CD4-positive, alpha-beta T cell treated with Interleukin-21 for 1 hour (primary cell): ENCODE measurements at regions not wholly inside any gene's neighbourhood (a gene's known extent, or its start where the extent isn't known, plus 50 kb on each side); places are given as distances from the start of the nearest gene placed in this dataset.
"Not testable (repeated sequence)": the region's sequence is repeated elsewhere in the genome, so short reads cannot be mapped to it uniquely, and the experiment has no call there.

Source experiments
- DNase-seq: peaks from one replicate; pipeline ENCODE4 v3.0.0-alpha.2; 2020

DNA sequence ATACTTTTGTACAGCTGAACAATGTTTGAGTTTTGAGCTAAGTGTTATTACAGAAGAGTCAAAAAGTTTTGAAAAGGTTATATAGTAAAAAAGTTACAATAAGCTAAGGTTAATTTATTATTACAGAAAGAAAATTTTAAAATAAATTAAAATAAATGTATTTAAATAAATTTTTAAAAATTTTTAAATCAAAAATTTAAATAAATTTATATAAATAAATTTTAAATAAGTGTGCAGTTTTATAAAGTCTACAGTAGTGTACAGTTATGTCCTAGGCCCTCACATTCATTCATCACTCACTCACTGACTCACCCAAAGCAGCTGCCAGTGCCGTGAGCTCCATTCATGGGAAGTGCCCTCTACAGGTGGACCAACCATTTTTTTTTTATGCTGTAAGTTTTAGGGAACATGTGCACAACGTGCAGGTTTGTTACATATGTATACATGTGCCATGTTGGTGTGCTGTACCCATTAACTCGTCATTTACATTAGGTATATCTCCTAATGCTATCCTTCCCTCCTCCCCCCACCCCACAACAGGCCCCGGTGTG is 462.9 kb upstream of the ZMIZ1 start:
- DNase-seq: no peak

DNA sequence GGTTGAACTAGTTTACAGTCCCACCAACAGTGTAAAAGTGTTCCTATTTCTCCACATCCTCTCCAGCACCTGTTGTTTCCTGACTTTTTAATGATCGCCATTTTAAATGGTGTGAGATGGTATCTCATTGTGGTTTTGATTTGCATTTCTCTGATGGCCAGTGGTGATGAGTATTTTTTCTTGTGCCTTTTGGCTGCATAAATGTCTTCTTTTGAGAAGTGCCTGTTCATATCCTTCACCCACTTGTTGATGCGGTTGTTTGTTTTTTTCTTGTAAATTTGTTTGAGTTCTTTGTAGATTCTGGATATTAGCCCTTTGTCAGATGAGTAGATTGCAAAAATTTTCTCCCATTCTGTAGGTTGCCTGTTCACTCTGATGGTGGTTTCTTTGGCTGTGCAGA is 462.0 kb upstream of the ZMIZ1 start:
- DNase-seq: not testable (repeated sequence)

DNA sequence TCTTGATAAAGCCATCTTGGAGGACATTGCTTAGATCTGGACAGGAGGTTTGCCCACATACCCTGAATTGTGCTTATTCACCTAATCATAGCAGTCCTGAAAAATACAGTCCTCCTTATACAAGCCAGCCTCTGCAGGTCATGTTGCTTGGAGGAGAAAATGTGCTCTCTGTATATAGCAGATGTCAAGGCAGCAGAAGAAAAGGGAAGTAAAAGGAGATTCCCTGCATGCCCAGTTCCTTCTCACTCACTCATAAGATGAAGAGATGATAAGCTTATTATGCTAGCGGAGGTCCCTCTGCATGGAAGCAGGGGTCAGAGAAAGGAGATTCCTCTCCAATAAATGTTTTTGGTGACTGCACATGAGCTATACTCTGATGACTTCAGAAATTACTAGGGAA is 458.8 kb upstream of the ZMIZ1 start:
- no peak for DNase-seq

DNA sequence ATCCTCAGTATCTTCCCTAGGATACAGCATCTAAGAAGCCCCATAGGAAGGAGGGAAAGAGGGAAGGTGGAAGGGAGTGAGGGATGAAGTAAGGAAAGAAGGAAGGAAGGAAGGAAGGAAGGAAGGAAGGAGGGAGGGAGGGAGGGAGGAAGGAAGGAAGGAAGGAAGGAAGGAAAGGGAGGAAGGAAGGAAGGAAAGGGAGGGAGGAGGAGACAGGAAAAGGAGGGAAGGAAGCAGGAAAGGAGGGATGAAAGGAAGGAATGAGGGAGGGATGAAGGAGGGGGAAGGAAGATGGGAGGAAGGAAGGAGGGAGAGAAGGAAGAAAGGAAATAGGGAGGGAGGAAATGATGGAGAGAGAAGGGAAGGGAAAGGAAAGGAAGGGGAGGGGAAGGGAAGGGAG is 455.6 kb upstream of the ZMIZ1 start:
- no peak for DNase-seq

DNA sequence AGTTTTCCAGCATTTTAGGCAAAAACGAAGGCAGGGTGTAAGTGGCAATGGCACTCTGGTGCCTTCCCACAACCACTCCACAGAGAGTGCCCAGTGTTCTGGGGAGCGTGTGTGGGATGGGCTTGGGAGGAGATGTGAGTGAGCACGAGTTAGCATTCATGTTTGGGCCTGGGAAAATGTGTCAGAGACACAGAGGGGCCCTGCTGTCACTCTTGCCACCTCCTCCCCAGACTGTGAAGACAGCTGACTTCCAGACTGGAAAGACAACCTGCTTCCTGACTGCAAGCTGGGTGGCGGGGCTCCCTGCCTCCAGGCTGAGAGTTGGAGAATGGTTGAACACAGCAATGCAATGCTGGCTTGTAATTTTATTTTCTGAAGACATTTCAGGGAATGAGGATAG is 454.5 kb upstream of the ZMIZ1 start:
- no peak for DNase-seq

DNA sequence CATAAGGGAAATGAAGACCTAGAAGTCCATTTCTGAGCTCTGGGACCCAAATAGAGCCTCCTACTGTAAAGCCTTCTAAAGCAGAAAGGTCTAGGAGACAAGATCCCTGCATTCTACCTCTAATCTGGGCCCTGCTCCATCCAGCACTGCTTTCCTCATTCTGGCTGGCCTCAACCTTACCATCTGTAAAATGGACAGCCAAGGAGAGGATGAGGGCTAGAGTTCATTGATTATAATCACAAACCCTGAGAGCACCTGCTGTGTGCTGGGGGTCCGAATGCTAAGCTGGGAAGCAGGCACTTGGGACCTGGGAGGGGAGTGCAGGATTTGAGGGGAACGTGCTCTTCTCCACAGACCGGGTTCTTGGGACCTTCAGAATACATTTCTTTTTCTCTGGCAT is 454.0 kb upstream of the ZMIZ1 start:
- DNase-seq: no peak

DNA sequence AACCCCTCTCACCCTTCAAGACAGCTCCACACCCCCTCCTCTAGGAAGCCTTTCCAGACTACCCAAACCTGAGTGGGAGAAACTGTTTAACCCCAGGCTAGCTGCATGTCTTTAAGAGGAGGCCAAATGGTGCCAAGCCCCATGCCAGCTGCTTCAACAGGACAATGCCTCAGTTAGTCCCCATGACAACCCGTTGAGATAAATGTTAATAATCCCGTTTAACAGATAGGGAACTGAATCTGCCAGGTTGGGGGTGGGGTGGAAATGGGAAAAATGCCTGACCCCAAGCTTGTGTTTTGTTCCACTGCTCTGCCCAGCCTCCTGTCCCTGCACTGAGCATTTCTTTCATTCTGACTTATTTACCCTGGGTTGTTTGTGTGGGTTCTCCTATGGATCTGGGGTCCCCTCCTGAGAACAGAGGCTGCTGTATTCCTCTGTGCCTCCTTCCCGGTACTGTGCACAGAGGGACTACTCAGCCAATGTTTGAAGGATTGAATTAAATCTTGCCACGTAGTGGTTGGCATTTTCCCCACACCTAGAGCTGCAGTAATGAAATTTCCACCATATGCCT is 452.6 kb upstream of the ZMIZ1 start:
- no peak for DNase-seq

DNA sequence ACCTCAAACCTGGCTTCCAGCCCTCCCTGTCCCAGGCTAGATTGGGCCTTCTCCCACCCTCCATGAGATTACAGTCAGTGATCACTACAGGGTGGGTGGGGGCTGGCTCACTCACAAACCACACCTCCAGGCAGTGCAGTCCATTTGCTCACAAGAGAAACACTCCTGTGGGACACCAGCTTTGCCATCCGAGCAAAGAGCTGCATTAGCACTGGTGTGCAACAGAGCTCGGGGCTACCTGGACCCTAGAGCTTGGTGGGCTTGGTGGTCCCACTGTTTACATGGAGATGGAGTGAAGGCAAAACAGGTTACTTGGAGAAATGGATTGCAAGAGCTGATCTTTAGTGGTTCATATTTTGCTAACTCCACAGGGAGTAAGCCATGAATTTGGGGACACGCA is 451.7 kb upstream of the ZMIZ1 start:
- no peak for DNase-seq

DNA sequence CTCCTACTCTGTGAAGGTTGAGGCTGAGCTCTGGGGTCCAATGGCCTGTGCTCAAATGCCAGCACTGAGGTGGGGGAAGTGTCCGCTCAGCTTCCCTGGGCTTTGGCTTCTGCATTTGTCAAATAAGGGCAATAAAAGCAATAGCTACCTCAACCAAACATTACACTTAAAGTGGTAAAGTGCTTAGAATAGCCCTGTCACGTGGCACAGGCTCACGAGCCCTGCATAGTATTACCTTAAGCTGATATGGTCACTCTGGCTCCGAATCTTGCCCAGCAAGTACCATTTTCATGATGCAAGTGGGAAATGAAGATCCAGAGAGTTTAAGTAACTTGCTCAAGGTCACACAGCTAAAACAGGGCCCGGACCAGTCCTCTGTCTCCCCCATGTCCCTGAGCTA is 451.1 kb upstream of the ZMIZ1 start:
- no peak for DNase-seq

DNA sequence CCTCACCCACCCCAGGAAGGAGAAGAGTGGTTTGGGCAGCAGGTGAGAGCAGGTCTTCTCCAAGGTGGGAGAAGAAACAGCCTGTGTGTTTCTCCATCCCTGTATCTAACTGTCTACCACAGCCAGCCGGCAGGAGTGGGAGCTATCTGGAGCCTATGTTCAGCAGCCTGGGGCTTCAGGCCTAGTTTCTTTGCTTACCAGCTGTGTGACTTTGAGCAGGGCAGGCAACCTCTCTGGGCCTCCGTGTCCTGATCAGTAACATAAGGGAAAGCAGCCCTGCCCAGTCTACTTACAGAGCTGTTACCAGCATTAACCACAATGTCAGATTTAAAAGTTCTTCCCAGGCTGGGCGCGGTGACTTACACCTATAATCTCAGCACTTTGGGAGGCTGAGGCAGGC is 450.7 kb upstream of the ZMIZ1 start:
- DNase-seq: no peak

DNA sequence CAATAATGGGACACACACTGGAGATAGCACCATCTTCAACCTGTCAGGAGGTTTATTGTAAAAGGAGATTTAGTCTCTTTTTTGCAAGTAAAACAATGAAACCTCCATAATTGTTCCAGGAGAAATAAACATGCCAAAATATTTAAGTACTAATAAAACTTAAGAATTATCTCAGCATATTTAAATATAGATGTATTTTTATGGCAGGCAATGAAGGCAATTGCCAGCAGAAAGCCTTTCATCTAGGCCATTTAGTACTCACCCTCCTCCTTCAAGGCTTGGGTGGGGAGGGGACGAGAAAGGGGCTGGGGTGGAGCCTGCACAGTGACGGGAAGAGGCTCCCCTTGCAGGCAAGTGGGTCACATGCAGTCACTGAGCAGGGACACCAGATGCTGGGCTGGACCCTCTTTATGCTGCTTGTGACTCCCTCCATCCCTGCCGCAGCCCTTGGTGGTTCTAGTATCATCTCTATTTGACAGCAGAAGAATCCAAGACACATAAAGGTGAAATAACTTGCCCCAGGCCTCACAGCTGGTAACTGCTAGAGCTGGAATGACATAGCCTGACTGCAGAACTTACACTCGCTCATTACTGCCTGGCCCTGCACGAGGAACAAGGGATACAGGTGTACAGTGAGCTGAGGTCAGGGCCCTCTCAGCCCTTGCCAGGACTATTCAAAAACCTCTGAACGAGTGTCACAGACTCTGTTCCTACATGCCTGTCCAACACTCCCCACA is 449.5 kb upstream of the ZMIZ1 start:
- DNase-seq: no peak

DNA sequence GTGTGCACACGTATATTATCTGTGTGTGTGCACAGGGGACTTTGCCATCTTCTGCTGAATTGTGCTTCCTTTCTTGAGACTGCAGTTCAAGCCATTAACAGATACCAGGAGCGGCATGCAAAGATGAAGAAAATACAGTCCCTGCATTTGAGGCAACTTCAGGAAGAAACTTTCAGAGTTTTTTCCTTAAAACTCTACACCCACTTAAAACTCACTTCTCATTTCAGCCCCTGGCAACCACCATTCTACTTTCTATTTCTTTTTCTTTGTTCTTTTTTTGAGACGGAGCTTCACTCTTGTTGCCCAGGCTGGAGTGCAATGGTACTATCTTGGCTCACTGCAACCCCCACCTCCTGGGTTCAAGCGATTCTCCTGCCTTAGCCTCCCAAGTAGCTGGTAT is 448.9 kb upstream of the ZMIZ1 start:
- no peak for DNase-seq

DNA sequence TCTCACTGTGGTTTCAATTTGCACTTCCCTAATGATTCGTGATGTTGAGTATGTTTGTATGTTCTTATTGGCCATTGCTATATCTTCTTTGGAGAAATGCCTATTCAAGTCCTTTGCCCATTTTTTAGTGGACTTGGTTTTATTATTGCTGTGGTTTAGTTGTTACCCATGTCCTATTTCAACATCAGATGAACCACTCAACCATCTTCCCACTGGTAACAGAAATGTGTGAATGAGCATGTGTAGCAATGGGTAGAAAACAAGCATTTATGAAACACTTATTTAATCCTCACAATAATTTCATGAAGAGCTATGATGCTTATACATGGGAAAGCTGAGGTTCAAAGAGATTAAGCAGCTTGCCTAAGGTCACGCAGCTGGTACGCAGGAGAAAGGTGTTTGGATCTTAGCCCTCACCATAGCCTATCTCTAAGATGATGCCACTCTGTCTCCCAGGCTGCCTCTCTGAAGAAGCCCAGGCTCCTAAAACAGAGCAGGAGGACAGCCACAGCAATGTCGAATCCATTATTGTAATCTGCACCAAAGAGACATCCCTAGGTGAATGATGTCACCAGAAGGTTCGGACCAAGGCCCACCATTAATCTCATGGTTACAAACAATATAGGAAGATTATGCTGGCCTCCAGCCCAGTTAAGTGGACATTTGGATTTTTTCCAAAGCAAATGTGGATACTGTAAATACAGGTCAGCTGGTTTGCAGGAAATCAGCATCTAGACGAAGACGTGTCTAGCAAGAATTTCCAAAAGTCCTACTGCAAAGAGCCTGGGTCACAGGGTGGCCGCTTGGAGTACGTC is 447.6 kb upstream of the ZMIZ1 start:
- no peak for DNase-seq

DNA sequence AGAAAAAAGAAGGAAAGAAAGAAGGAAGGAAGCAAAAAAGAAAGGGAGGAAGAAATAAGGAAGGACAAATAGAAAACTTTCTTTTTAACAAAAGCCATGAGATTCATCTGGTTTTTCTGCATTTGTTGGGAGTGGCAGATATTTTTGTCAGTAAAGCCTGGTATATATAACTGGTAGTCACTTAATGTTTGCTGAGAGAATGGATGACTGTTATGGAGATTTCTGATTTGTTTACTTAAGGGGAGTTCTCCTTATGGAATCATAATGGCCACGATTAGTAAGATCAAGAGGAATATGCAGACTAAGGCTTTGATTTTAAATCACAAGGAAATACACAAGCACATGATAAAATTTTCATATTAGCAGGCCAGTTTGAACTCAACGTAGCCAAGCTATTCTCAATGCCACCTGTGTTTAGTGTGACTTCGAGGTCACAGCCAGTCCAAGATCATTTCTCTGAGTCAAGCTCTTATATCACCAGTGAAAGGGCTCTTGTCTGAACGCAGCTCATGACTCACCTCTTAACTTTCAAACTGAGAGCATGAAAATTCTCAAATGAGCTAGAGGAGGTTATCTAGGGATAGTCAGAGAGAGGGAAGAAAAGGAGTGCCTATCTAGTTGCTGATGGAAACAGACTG is 445.1 kb upstream of the ZMIZ1 start:
- no peak for DNase-seq

DNA sequence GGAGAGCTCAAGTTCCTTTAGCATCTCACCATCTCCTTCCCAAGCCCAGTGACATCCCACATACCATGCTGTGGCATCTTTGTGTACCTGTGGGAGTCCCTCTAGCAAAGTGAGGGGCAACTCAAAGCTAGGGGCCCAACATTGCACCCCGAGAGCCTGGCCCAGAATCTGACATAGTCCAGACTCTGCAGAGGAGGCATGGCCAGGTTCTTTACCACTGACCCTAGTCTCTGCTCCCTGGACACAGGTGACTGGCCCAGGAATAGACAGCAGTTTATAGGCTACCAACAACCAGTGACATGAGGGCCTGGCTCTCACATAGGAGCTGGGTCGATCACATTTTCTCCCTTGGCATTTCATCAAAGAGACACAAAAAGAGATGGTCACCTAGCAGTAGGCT is 444.0 kb upstream of the ZMIZ1 start:
- no peak for DNase-seq

DNA sequence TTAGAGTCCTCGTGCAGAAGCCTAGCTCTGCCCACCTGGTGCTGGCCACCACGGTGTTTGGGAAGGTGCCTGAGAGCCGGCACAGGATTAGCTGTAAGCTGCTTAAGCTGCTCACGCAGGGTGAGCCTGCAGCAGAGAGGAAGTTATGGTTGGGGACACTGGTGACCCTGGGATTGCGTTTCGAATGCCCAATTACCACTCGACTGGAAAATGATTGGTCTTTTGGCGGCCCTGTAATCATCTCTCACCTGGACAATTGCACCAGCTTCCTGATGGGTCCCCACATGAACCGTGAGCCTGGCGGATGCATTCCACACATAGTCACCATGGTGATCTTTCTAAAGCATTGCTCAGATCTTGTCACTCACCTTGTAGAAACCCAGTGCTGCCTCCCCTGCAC is 442.3 kb upstream of the ZMIZ1 start:
- DNase-seq: no peak

DNA sequence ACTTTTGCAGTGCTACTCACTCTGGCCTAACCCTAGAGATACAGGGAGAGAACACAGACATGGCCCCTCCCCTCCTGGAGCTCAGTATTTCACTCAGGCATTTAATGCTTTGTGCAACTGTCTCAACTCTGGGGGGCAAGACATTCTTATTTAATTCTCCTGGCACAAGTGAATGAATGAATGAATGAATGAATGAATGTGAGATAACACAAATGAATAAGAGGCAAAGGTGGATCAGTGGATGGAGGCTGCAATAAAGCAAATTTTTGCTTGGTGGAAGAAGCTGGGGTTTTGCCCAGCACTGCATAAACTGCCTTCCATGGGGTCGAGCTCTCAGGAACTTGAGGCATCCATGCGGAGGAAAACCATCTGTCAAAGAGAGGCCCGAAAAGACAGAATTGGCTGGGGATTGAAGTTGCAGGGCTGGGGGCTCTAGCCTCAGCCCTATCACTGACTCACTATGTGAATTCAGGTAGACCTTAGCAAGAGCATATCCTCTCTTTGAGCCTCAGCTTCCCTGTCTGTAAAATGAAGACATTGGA is 441.4 kb upstream of the ZMIZ1 start:
- no peak for DNase-seq

DNA sequence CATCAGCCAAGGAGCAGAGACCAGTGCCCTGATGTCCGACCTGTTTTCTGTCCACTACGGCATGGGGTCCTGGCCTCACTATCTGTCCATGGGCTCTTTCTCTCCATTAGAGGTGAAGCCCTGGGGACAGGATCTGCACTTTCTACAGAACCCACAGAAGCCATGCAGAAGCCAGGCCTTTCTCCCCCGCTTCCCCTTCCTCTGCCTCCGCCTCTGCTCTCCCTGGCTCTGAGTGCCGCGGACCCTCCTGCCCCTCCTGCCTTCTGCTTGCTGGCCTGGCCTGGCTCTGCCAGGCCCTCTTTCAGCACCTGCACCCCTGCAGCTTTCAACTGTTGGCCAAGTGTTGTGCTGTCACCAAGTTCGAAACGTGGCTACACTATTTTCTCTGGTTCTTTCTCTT is 439.8 kb upstream of the ZMIZ1 start:
- DNase-seq: no peak

DNA sequence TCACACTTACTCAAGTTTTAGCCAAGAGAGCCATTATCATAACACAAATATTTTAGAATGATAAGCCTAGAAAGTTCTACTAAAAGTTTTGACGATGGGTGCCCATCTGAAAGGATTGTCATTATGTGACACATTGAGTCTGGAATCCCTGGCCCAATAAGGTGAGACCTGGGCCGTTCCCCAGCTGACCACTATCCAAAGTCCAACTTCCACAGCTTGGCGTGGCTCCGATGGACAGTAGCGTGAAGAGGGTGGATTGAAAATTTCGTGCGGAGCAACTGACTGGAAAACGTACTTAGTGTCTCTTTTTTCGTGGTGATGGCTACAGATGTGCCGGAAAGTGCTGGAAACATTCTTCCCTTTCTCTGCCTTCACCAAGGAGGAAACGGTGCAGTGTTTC is 439.0 kb upstream of the ZMIZ1 start:
- no peak for DNase-seq

DNA sequence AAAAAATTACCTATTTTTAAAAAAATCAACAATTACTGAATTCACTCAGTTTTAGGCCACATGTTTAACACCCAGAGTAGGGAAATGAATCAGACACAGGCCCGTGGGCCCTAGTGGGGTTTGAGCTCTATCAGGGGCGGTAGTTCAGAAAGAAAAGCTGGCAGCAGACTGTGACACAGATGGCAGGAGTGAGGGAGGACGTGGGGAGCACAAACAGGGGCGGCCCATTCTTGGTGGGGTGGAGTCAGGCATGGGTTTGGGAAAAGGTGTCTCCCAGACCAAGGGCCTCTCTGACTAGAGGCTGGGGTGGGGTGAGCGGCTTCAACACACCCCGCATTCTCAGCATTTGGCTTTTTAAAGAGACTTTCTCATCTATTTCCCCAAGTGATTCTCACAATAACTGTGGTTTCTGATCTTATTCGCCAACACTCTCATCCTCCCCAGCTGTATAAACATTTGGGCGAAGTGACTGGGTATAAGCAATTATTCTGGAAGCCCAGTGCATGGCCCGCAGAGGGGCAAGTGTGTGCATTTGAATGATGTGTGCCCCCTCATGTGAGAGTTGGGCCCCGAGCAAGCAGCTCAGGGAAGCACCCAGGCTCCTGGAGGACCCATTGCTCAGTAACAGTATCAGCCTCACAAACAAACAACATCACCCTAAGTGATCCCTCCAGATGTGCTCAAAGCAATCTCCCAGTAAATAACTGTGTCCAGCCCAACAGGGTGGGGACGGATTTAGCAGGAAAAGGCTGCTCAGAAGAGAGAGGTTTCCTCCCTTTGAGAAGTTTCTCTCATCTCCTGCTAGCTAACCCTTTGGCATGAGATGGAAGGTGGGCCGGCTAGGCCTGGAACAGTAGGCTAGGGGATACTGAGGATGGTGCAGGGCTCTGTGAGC is 437.6 kb upstream of the ZMIZ1 start:
- no peak for DNase-seq

DNA sequence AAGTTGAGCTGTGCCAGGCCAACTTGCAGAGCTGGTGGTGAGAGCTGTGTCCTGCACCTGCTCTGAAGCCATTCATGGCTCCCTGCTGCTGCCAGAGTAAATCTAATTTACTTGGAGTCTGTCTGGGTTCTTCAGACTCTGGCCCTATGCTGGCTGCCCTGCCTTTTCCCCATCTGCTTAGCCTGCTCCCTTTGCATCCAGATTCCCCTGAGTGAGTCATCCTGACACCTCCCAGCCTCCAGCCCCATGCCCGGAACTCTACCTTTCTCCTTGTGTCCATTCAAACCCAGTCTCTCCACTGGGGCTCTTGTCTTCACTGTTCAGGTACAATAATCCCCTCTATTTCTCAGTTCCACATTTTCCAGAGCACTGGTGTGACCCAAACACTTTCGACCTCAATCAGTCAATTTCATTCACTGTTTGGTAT is 434.4 kb upstream of the ZMIZ1 start:
- DNase-seq: no peak

DNA sequence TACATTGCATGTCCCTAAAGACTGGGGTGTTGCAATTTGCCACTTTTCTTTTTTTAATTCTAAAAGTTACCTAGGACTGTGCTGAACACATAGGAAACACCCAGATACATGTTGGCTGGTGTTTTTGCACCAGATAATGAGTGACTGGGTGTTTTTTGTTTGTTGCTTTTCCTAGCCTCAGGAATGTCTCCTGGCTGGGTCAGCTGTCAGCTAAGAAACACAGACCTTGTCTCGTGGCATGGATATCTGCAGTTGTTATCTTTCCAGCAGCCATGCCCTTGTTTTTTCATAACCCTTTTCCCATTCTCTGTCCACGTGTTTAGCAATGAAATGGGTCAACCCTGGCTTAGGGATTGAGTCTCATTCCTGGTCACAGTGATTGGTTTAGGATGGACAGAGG is 433.9 kb upstream of the ZMIZ1 start:
- DNase-seq: no peak
